ENCODE measurements at regions not wholly inside any gene's neighbourhood (a gene's known extent, or its start where the extent isn't known, plus 50 kb on each side); places are given as distances from the start of the nearest gene placed in this dataset.

DNA sequence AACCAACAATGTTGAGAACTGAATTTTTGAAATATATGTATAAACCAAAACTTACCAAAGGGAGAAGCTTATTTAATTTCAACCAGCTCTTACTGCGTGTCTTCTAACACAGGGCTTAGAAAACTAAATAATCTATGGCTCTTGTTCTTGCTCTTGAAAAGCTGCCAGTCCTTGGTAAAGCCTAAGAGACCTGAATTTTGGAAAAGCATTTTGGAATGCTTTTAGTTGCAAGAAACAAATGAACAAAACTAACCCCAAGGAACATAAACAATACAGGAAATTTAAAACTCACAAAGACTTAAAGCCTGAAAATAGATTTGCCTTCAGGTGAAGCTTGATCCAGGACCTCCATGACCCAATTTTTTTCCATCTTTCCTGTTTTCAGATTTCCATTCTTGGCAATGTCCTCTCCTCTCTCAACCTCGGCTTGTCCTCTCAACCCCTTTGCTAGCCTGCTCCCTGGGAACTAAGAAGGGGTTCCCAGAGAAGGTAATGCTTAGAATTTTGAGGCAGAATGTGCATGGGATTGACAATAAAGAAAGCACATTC is 169.8 kb upstream of the NCK2 start:
- Histone ChIP-seq H3K27me3 (ENCODE audit: control insufficient read depth, insufficient read depth, low read length) (no peaks in the 10 kb centered on the region), H3K4me3 (replicated peaks in 1 of 4; ENCODE audit: control extremely low read depth in 1 of 4, insufficient read depth in 1 of 4, low read depth in 3 of 4, low read length in 4 of 4) (no peak overlapping the region), H3K9ac (ENCODE audit: insufficient read depth, low read length) (no peak overlapping the region), H3K36me3 (ENCODE audit: control insufficient read depth, insufficient read depth, low read length) (no peaks in the 10 kb centered on the region), H2AFZ (ENCODE audit: low read length) (peak overlapping the region; percentile 51), H3K4me1 (ENCODE audit: control insufficient read depth, extremely low read depth, insufficient read depth, low read length) (no peaks in the 10 kb centered on the region), H3K9me3 (ENCODE audit: control insufficient read depth, insufficient read depth, low read depth, low read length) (no peaks in the 10 kb centered on the region), H3K27ac (ENCODE audit: insufficient read depth, low read length) (no peak overlapping the region), H3K79me2 (ENCODE audit: control insufficient read depth, insufficient read depth, low read length) (no peaks in the 10 kb centered on the region), H3K4me2 (ENCODE audit: extremely low read depth, insufficient read depth, low read length) (no peak overlapping the region), H4K20me1 (ENCODE audit: control insufficient read depth, extremely low read depth, insufficient read depth, low read length) (no peaks in the 10 kb centered on the region)
- DNase-seq (ENCODE audit: low read depth in 2 of 2) = no peak
- TF ChIP-seq, protein P1, sequence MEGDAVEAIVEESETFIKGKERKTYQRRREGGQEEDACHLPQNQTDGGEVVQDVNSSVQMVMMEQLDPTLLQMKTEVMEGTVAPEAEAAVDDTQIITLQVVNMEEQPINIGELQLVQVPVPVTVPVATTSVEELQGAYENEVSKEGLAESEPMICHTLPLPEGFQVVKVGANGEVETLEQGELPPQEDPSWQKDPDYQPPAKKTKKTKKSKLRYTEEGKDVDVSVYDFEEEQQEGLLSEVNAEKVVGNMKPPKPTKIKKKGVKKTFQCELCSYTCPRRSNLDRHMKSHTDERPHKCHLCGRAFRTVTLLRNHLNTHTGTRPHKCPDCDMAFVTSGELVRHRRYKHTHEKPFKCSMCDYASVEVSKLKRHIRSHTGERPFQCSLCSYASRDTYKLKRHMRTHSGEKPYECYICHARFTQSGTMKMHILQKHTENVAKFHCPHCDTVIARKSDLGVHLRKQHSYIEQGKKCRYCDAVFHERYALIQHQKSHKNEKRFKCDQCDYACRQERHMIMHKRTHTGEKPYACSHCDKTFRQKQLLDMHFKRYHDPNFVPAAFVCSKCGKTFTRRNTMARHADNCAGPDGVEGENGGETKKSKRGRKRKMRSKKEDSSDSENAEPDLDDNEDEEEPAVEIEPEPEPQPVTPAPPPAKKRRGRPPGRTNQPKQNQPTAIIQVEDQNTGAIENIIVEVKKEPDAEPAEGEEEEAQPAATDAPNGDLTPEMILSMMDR (conservative IDR thresholded peaks at IDR 0.05 in 1 of 2, IDR thresholded peaks at IDR 0.05 in 1 of 2; ENCODE audit: low read depth in 1 of 2, low read length in 2 of 2) = no peak
- no peak for TF ChIP-seq EZH2 (IDR thresholded peaks at IDR 0.05; ENCODE audit: low read length, missing control alignments)

DNA sequence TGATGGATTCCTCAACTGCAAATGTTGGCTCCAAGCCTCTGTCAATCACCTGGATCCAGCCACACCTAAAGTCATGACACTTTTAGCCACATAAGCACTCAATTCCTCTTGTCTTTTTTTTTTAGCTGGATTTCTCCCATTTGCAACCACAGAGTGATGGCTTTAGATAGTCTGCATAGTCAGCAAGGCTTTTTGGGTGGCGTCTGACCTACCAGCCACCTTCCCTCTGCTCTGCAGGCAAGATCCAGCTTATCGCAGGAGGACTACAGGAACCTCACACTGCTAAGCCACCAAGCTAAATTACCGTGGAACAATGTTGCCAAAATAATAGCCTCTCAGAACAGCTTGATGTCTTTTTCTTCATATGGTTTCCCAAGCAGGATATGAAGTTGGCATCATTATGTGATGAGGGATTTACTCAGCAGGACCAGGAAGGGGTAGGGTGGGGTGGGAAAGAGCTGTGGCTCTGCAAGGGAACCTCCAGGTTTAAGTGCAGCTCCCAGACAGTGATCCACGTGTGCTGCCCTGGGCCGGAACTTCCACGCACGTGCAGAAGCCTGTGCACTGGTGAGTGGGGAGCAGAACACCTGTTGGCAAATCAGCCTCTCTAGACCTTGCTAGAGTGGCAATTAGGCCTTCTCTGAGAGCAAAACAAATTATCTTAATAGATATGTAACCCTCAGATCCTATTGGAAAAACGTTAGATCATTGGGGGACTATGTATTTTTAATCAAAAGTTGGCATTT is 170.6 kb upstream of the NCK2 start:
- H3K4me3 ChIP-seq (replicated peaks in 1 of 4; ENCODE audit: control extremely low read depth in 1 of 4, insufficient read depth in 1 of 4, low read depth in 3 of 4, low read length in 4 of 4) = no peak overlapping the region
- no peaks in the 10 kb centered on the region for H3K4me1 ChIP-seq (ENCODE audit: control insufficient read depth, extremely low read depth, insufficient read depth, low read length)
- H3K9me3 ChIP-seq (ENCODE audit: control insufficient read depth, insufficient read depth, low read depth, low read length) = no peaks in the 10 kb centered on the region
- DNase-seq (ENCODE audit: low read depth in 2 of 2) = no peak
- H3K27ac ChIP-seq (ENCODE audit: insufficient read depth, low read length) = no peak overlapping the region
- no peak overlapping the region for H3K4me2 ChIP-seq (ENCODE audit: extremely low read depth, insufficient read depth, low read length)
- H2AFZ ChIP-seq (ENCODE audit: low read length) = peak overlapping the region; percentile 2
- H3K36me3 ChIP-seq (ENCODE audit: control insufficient read depth, insufficient read depth, low read length) = no peaks in the 10 kb centered on the region
- H4K20me1 ChIP-seq (ENCODE audit: control insufficient read depth, extremely low read depth, insufficient read depth, low read length) = no peaks in the 10 kb centered on the region
- no peaks in the 10 kb centered on the region for H3K27me3 ChIP-seq (ENCODE audit: control insufficient read depth, insufficient read depth, low read length)
- TF ChIP-seq, protein P1 (conservative IDR thresholded peaks at IDR 0.05 in 1 of 2, IDR thresholded peaks at IDR 0.05 in 1 of 2; ENCODE audit: low read depth in 1 of 2, low read length in 2 of 2) = no peak
- TF ChIP-seq EZH2 (IDR thresholded peaks at IDR 0.05; ENCODE audit: low read length, missing control alignments) = no peak
- no peak overlapping the region for H3K9ac ChIP-seq (ENCODE audit: insufficient read depth, low read length)
- H3K79me2 ChIP-seq (ENCODE audit: control insufficient read depth, insufficient read depth, low read length) = no peaks in the 10 kb centered on the region

DNA sequence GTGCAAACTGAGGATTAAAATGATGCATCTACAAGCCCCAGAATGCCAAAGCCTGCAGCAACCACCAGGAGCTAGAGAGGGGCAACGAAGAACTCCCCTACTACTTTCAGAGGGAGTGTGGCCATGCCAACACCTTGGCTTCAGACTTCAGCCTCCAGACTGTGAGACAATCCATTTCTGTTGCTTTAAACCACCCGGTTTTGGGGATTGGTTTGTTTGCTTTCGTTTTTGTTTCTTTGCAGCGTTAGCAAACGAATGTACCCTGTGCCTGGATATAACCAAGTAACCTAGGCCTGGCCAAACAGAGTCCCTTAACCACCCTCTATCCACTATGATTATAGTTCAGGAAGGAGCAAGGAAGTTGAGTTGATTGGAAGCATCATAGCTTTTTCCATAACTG is 171.2 kb upstream of the NCK2 start:
- no peaks in the 10 kb centered on the region for H3K4me1 ChIP-seq (ENCODE audit: control insufficient read depth, extremely low read depth, insufficient read depth, low read length)
- no peak for DNase-seq (ENCODE audit: low read depth in 2 of 2)
- H3K36me3 ChIP-seq (ENCODE audit: control insufficient read depth, insufficient read depth, low read length) = no peaks in the 10 kb centered on the region
- H3K27ac ChIP-seq (ENCODE audit: insufficient read depth, low read length) = no peak overlapping the region
- no peak overlapping the region for H3K9ac ChIP-seq (ENCODE audit: insufficient read depth, low read length)
- H3K9me3 ChIP-seq (ENCODE audit: control insufficient read depth, insufficient read depth, low read depth, low read length) = no peaks in the 10 kb centered on the region
- peak overlapping the region; percentile 2 for H2AFZ ChIP-seq (ENCODE audit: low read length)
- H3K4me2 ChIP-seq (ENCODE audit: extremely low read depth, insufficient read depth, low read length) = no peak overlapping the region
- H3K27me3 ChIP-seq (ENCODE audit: control insufficient read depth, insufficient read depth, low read length) = no peaks in the 10 kb centered on the region
- no peak for TF ChIP-seq EZH2 (IDR thresholded peaks at IDR 0.05; ENCODE audit: low read length, missing control alignments)
- TF ChIP-seq, protein P1 (conservative IDR thresholded peaks at IDR 0.05 in 1 of 2, IDR thresholded peaks at IDR 0.05 in 1 of 2; ENCODE audit: low read depth in 1 of 2, low read length in 2 of 2) = no peak
- no peaks in the 10 kb centered on the region for H4K20me1 ChIP-seq (ENCODE audit: control insufficient read depth, extremely low read depth, insufficient read depth, low read length)
- H3K4me3 ChIP-seq (replicated peaks in 1 of 4; ENCODE audit: control extremely low read depth in 1 of 4, insufficient read depth in 1 of 4, low read depth in 3 of 4, low read length in 4 of 4) = no peak overlapping the region
- H3K79me2 ChIP-seq (ENCODE audit: control insufficient read depth, insufficient read depth, low read length) = no peaks in the 10 kb centered on the region
